GM12874 (cell line): ENCODE measurements at regions not wholly inside any gene's neighbourhood (a gene's known extent, or its start where the extent isn't known, plus 50 kb on each side); places are given as distances from the start of the nearest gene placed in this dataset.

Source experiments
- CTCF ChIP-seq: IDR thresholded peaks from 2 replicates; pipeline ENCODE4 v1.5.1; 2011; ENCODE audit warnings: low read depth, mild to moderate bottlenecking, control low read depth, low read length, moderate library complexity; ENCODE audit not compliant: insufficient read depth

DNA sequence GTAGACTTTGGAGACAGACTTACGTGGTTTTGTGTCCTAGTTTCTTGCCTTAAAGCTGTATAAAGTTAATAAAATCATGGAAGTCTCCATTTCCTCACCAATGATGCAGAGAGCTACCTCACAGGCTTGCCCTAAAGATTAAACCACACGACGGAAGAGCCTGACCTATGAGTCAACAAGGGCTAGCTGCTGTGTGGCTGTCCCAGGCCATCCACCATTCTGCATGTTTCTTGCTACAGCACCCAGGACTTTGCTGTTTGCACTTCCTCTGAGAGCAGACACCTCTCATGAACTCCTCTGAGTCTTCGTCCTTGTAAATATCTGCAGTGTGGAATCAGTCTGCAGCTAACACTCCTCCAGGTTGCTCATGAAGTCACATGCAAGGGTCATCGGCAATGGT is 160.0 kb upstream of the TRIB2 start:
- TF ChIP-seq CTCF, result no peak

GRCh38 chr2:12557688-12558087 is 159.0 kb upstream of the TRIB2 start:
- no peak for TF ChIP-seq CTCF

GRCh38 chr2:12558519-12558918 is 158.2 kb upstream of the TRIB2 start:
- no peak for TF ChIP-seq CTCF

DNA sequence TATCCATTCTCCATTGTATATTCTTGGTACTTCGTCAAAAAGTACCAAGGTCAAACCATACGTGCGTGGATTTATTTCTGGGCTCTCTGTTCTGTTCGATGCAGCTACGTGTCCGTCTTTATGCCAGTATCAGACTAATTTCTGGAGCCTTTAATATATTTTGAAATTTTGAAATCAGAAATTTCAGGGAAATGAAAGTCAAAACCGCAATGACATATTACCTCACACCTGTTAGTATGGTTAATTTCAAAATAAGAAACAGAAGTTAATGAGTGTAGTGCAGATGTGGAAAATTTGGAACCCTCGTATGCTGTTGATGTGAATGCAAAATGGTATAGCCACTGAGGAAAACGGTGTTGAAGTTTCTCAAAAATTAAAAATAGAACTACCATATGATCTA is 156.1 kb upstream of the TRIB2 start:
- no peak for TF ChIP-seq CTCF

GRCh38 chr2:12567411-12567810 is 149.3 kb upstream of the TRIB2 start:
- TF ChIP-seq CTCF, result no peak

- no peak for TF ChIP-seq CTCF
Measured at GRCh38 chr2:12577091-12577490, 139.6 kb upstream of the TRIB2 start.

DNA sequence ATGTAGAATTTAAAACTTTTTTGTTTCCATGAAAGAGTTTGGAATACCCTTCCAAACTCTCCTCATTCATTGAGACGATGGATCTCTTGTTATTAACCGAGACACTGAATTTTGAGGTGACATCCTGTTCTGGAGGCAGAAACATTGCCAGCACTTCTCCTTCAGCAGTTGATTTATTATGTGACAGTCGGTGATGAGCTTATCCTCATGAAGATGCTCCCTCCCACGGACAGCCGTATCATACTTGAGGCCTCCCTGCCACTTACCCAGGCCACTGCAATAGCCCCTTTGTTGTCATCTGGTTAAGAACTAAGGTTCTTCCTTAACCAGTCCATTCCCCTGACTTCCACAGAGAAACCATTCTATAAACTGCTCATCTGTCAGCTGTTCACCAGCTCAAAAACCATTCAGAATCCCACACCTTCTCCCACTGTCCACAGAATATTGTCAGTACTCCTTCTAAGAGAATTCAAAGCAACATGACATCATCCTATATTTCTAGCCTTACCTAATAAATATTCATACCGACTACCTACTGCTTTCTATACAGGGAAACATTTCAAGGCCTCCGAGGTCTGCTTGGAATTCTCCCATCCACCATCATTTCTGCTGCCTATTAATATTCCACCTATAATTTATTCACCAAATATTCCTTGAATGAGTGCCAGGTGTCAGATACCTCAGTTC is 139.0 kb upstream of the TRIB2 start:
- TF ChIP-seq CTCF, result no peak

GRCh38 chr2:12579018-12579417 is 137.7 kb upstream of the TRIB2 start:
- TF ChIP-seq CTCF, result no peak
